CD4-positive, alpha-beta T cell treated with Interleukin-2 at 100 ng/mL for 4 hours (primary cell): ENCODE measurements at regions not wholly inside any gene's neighbourhood (a gene's known extent, or its start where the extent isn't known, plus 50 kb on each side); places are given as distances from the start of the nearest gene placed in this dataset.

ENCODE experiments used
- DNase-seq: peaks from one replicate; pipeline ENCODE4 v3.0.0-alpha.2; 2020; ENCODE audit warnings: low spot score

- no peak for DNase-seq
Measured at GRCh38 chr3:43783987-43784639, 93.4 kb downstream of the ABHD5 start.

GRCh38 chr3:43784640-43785011 is 93.9 kb downstream of the ABHD5 start:
- no peak for DNase-seq

- DNase-seq = no peak
Measured at GRCh38 chr3:43785551-43785950, 94.8 kb downstream of the ABHD5 start.

GRCh38 chr3:43786102-43786501 is 95.4 kb downstream of the ABHD5 start:
- no peak for DNase-seq

GRCh38 chr3:43786526-43787305 is 96.0 kb downstream of the ABHD5 start:
- DNase-seq = no peak

- no peak for DNase-seq
Measured at GRCh38 chr3:43787330-43787729, 96.6 kb downstream of the ABHD5 start.

GRCh38 chr3:43789028-43789427 is 98.3 kb downstream of the ABHD5 start:
- no peak for DNase-seq

GRCh38 chr3:43790060-43790459 is 99.3 kb downstream of the ABHD5 start:
- DNase-seq = no peak

GRCh38 chr3:43790476-43790875 is 99.7 kb downstream of the ABHD5 start:
- no peak for DNase-seq

GRCh38 chr3:43791246-43791645 is 100.5 kb downstream of the ABHD5 start:
- DNase-seq = no peak

GRCh38 chr3:43792904-43793303 is 102.2 kb downstream of the ABHD5 start:
- DNase-seq = no peak

GRCh38 chr3:43793648-43794372 is 103.1 kb downstream of the ABHD5 start:
- no peak for DNase-seq

- DNase-seq = no peak
Measured at GRCh38 chr3:43794776-43795175, 104.0 kb downstream of the ABHD5 start.

GRCh38 chr3:43795491-43795890 is 104.8 kb downstream of the ABHD5 start:
- no peak for DNase-seq

GRCh38 chr3:43796041-43796596 is 105.4 kb downstream of the ABHD5 start:
- no peak for DNase-seq

- no peak for DNase-seq
Measured at GRCh38 chr3:43797794-43798193, 107.1 kb downstream of the ABHD5 start.

GRCh38 chr3:43810797-43811196 is 120.1 kb downstream of the ABHD5 start:
- DNase-seq = no peak

- no peak for DNase-seq
Measured at GRCh38 chr3:43814461-43814860, 123.7 kb downstream of the ABHD5 start.

- DNase-seq = no peak
Measured at GRCh38 chr3:43816372-43816771, 125.6 kb downstream of the ABHD5 start.

GRCh38 chr3:43817064-43817463 is 126.3 kb downstream of the ABHD5 start:
- DNase-seq = no peak

- DNase-seq = no peak
Measured at GRCh38 chr3:43817825-43818224, 127.1 kb downstream of the ABHD5 start.

GRCh38 chr3:43818229-43818628 is 127.5 kb downstream of the ABHD5 start:
- DNase-seq = no peak
